GM23338 (cell line): ENCODE measurements at regions not wholly inside any gene's neighbourhood (a gene's known extent, or its start where the extent isn't known, plus 50 kb on each side); places are given as distances from the start of the nearest gene placed in this dataset.

Experiments
- ATAC-seq: fragments of 200-7000 bp; cut with Tn5 transposase; 3 replicates; pipeline ENCODE4 v1.9.1; 2020
- DNase-seq: peaks from one replicate; pipeline ENCODE4 v3.0.0-alpha.2; 2015; ENCODE audit warnings: low spot score
- H2AFZ ChIP-seq: fragments of 200-600 bp; sonication (generic); 2 replicates; pipeline ENCODE4 v1.8.0; 2016; ENCODE audit warnings: antibody characterized with exemption, mild to moderate bottlenecking, moderate library complexity
- H3F3A ChIP-seq: fragments of 200-600 bp; sonication (generic); replicated peaks from 2 replicates; pipeline ENCODE4 v1.8.0; 2017; ENCODE audit warnings: antibody characterized with exemption, mixed run types, low read depth
- H3K27ac ChIP-seq: fragments of 200-600 bp; sonication (generic); 2 replicates; pipeline ENCODE4 v1.6.1; 2016; ENCODE audit warnings: low read depth
- H3K27me3 ChIP-seq: fragments of 200-600 bp; sonication (generic); 2 replicates; pipeline ENCODE4 v1.8.0; 2016; ENCODE audit warnings: mild to moderate bottlenecking, mixed run types, moderate library complexity; ENCODE audit not compliant: insufficient read depth
- H3K36me3 ChIP-seq: fragments of 200-600 bp; sonication (generic); 2 replicates; pipeline ENCODE4 v1.8.0; 2016; ENCODE audit warnings: mild to moderate bottlenecking; ENCODE audit not compliant: insufficient read depth
- H3K4me1 ChIP-seq: fragments of 200-600 bp; sonication (generic); 2 replicates; pipeline ENCODE4 v1.8.0; 2016; ENCODE audit warnings: mild to moderate bottlenecking, moderate library complexity; ENCODE audit not compliant: insufficient read depth
- H3K4me2 ChIP-seq: fragments of 200-600 bp; sonication (generic); 2 replicates; pipeline ENCODE4 v1.7.1; 2017; ENCODE audit warnings: mixed run types
- H3K4me3 ChIP-seq: fragments of 200-600 bp; sonication (generic); 2 replicates; pipeline ENCODE4 v1.6.1; 2016; ENCODE audit warnings: mixed run types
- H3K79me2 ChIP-seq: fragments of 200-600 bp; sonication (generic); replicated peaks from 2 replicates; pipeline ENCODE4 v1.8.0; 2017; ENCODE audit warnings: mild to moderate bottlenecking; ENCODE audit not compliant: insufficient read depth
- H3K9me2 ChIP-seq: fragments of 200-600 bp; sonication (generic); 2 replicates; pipeline ENCODE4 v1.8.0; 2017; ENCODE audit not compliant: insufficient read depth
- H4K20me1 ChIP-seq: fragments of 200-600 bp; sonication (generic); replicated peaks from 2 replicates; pipeline ENCODE4 v1.8.0; 2017; ENCODE audit warnings: mild to moderate bottlenecking; ENCODE audit not compliant: insufficient read depth
- H3K27ac Mint-ChIP-seq: 2 replicates; pipeline ENCODE4 v1.8.0; 2020; ENCODE audit warnings: inconsistent platforms, mild to moderate bottlenecking, moderate library complexity, mixed read lengths
- H3K27me3 Mint-ChIP-seq: 3 replicates; pipeline ENCODE4 v1.8.0; 2022; ENCODE audit warnings: low read depth, mild to moderate bottlenecking, moderate library complexity, mixed read lengths, inconsistent platforms; ENCODE audit not compliant: insufficient read depth, poor library complexity
- H3K36me3 Mint-ChIP-seq: 3 replicates; pipeline ENCODE4 v1.8.0; 2021; ENCODE audit warnings: low read depth, mild to moderate bottlenecking, inconsistent platforms, moderate library complexity, mixed read lengths
- H3K4me1 Mint-ChIP-seq: 3 replicates; pipeline ENCODE4 v1.8.0; 2020; ENCODE audit warnings: mild to moderate bottlenecking, inconsistent platforms, mixed read lengths
- H3K4me3 Mint-ChIP-seq: 3 replicates; pipeline ENCODE4 v1.8.0; 2021; ENCODE audit warnings: moderate library complexity, mild to moderate bottlenecking, inconsistent platforms, mixed read lengths
- H3K9me3 Mint-ChIP-seq: 3 replicates; pipeline ENCODE4 v1.8.0; 2020; ENCODE audit warnings: moderate library complexity, mild to moderate bottlenecking, inconsistent platforms, mixed read lengths
- CREB1 ChIP-seq: fragments of 250-450 bp; sonication (Bioruptor Pico); IDR thresholded peaks from 2 replicates; pipeline ENCODE4 v1.5.0; 2020; ENCODE audit warnings: low read depth, mild to moderate bottlenecking, moderate library complexity
- EZH2 ChIP-seq: fragments of 200-600 bp; sonication (generic); IDR thresholded peaks from one replicate; pipeline ENCODE4 v1.8.0; 2017; ENCODE audit warnings: antibody characterized with exemption, mild to moderate bottlenecking, low read depth; ENCODE audit not compliant: unreplicated experiment
- EZH2phosphoT487 ChIP-seq: fragments of 200-600 bp; sonication (generic); IDR thresholded peaks from one replicate; pipeline ENCODE4 v1.8.1; 2018; ENCODE audit warnings: antibody characterized with exemption; ENCODE audit not compliant: unreplicated experiment
- JUNB ChIP-seq: IDR thresholded peaks from one replicate; pipeline ENCODE4 v1.6.1; 2016; ENCODE audit warnings: antibody characterized with exemption; ENCODE audit not compliant: unreplicated experiment
- NANOG ChIP-seq: IDR thresholded peaks from 2 replicates; pipeline ENCODE4 v1.6.1; 2016; ENCODE audit warnings: antibody characterized with exemption, borderline replicate concordance
- POLR2AphosphoS5 ChIP-seq: IDR thresholded peaks from 2 replicates; pipeline ENCODE4 v1.6.1; 2016; ENCODE audit warnings: antibody characterized with exemption, low read depth
- STAT1 ChIP-seq: IDR thresholded peaks from one replicate; pipeline ENCODE4 v1.6.1; 2016; ENCODE audit warnings: antibody characterized with exemption; ENCODE audit not compliant: unreplicated experiment
- ZNF114 ChIP-seq: fragments of 250-450 bp; sonication (Bioruptor Pico); IDR thresholded peaks from 2 replicates; pipeline ENCODE4 v1.5.0; 2020; ENCODE audit warnings: mild to moderate bottlenecking, moderate library complexity
- ZNF331 ChIP-seq: fragments of 250-450 bp; sonication (Bioruptor Pico); IDR thresholded peaks from 2 replicates; pipeline ENCODE4 v1.5.0; 2020; ENCODE audit warnings: low read depth, mild to moderate bottlenecking, moderate library complexity
- TF ChIP-seq, protein P1 (sequence below), 2 experiments: fragments of 200-600 bp in 1 of 2; sonication (generic) in 1 of 2; conservative IDR thresholded peaks; 2 replicates each; pipeline versions ENCODE4 v1.5.1 to v1.6.1; 2016 to 2017; ENCODE audit warnings: antibody characterized with exemption in 2 of 2, low read depth in 2 of 2, mild to moderate bottlenecking in 2 of 2, moderate library complexity in 1 of 2
- TF ChIP-seq, protein P2 (sequence below): IDR thresholded peaks from 2 replicates; pipeline ENCODE4 v1.6.1; 2016; ENCODE audit warnings: antibody characterized with exemption
- TF ChIP-seq, protein P3 (sequence below): IDR thresholded peaks from one replicate; pipeline ENCODE4 v1.6.1; 2018; ENCODE audit warnings: antibody characterized with exemption; ENCODE audit not compliant: unreplicated experiment
- TF ChIP-seq, protein P4 (sequence below): fragments of 250-450 bp; sonication (Bioruptor Pico); IDR thresholded peaks from 2 replicates; pipeline ENCODE4 v1.5.0; 2020; ENCODE audit warnings: mild to moderate bottlenecking, moderate library complexity

DNA sequence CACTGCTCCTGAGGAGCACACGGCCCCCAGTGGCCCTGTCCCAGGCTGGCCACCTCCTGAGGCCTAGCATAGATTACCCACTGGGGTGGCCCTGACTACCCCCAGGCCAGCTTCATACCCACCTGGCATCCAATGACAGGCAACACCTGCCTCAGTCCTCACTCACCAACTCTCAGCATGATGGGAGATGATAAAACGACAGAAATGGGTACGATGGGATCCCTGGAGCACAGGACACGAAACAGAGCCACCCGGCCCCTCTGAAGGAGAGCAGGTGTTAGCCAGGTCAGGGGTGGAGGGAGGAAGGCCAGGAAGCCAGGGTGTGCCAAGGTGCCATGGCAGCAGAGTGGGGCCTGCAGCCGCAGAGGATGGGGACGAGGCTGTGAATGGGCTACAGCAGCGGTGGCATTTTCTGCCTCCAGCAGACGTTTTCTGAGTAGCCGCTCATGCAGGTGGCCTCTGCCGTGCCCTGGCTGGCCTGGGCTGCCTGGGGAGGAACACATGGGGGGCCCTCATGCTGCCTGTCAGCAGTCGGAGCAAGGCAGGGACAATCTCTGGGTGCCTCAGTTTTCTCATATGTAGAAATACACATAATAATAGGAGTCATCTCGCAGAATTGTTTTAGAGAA is 50.2 kb upstream of the FGF3 start:
- Histone ChIP-seq H3F3A (0 out of 2 replicates have a peak, but pooled peaks cover 2% of the 10 kb centered on the region), H3K4me3 (no peak overlapping the region), H3K9me2 (no peaks in the 10 kb centered on the region), H4K20me1 (no peaks in the 10 kb centered on the region), H3K36me3 (no peaks in the 10 kb centered on the region), H3K4me2 (no peak overlapping the region), H3K27ac (no peak overlapping the region), H2AFZ (0 out of 2 replicates have a peak overlapping the region, but pooled peaks have one; percentile 91), H3K27me3 (no peaks in the 10 kb centered on the region), H3K4me1 (no peaks in the 10 kb centered on the region; the same call in 1 of the 2 replicates), H3K79me2 (no peaks in the 10 kb centered on the region)
- no peak for DNase-seq
- Mint-ChIP-seq H3K27ac (no peak overlapping the region), H3K36me3 (no peaks in the 10 kb centered on the region; the same call in 2 of the 3 replicates), H3K4me1 (peaks cover 23% of the 10 kb centered on the region), H3K4me3 (no peak overlapping the region), H3K27me3 (peaks cover 9% of the 10 kb centered on the region), H3K9me3 (peaks cover 11% of the 10 kb centered on the region)
- TF ChIP-seq, protein P1, sequence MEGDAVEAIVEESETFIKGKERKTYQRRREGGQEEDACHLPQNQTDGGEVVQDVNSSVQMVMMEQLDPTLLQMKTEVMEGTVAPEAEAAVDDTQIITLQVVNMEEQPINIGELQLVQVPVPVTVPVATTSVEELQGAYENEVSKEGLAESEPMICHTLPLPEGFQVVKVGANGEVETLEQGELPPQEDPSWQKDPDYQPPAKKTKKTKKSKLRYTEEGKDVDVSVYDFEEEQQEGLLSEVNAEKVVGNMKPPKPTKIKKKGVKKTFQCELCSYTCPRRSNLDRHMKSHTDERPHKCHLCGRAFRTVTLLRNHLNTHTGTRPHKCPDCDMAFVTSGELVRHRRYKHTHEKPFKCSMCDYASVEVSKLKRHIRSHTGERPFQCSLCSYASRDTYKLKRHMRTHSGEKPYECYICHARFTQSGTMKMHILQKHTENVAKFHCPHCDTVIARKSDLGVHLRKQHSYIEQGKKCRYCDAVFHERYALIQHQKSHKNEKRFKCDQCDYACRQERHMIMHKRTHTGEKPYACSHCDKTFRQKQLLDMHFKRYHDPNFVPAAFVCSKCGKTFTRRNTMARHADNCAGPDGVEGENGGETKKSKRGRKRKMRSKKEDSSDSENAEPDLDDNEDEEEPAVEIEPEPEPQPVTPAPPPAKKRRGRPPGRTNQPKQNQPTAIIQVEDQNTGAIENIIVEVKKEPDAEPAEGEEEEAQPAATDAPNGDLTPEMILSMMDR (conservative IDR thresholded peaks at IDR 0.05; ENCODE audit: low read depth in 2 of 2), result no peak
- TF ChIP-seq EZH2phosphoT487 (no peak), JUNB (no peak), ZNF331 (CRISPR knock-in tag) (no peak), STAT1 (no peak), ZNF114 (CRISPR knock-in tag) (no peak), POLR2AphosphoS5 (no peak), EZH2 (no peak), NANOG (no peak), CREB1 (CRISPR knock-in tag) (no peak)
- TF ChIP-seq, protein P2, sequence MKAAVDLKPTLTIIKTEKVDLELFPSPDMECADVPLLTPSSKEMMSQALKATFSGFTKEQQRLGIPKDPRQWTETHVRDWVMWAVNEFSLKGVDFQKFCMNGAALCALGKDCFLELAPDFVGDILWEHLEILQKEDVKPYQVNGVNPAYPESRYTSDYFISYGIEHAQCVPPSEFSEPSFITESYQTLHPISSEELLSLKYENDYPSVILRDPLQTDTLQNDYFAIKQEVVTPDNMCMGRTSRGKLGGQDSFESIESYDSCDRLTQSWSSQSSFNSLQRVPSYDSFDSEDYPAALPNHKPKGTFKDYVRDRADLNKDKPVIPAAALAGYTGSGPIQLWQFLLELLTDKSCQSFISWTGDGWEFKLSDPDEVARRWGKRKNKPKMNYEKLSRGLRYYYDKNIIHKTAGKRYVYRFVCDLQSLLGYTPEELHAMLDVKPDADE, result no peak
- TF ChIP-seq, protein P3, sequence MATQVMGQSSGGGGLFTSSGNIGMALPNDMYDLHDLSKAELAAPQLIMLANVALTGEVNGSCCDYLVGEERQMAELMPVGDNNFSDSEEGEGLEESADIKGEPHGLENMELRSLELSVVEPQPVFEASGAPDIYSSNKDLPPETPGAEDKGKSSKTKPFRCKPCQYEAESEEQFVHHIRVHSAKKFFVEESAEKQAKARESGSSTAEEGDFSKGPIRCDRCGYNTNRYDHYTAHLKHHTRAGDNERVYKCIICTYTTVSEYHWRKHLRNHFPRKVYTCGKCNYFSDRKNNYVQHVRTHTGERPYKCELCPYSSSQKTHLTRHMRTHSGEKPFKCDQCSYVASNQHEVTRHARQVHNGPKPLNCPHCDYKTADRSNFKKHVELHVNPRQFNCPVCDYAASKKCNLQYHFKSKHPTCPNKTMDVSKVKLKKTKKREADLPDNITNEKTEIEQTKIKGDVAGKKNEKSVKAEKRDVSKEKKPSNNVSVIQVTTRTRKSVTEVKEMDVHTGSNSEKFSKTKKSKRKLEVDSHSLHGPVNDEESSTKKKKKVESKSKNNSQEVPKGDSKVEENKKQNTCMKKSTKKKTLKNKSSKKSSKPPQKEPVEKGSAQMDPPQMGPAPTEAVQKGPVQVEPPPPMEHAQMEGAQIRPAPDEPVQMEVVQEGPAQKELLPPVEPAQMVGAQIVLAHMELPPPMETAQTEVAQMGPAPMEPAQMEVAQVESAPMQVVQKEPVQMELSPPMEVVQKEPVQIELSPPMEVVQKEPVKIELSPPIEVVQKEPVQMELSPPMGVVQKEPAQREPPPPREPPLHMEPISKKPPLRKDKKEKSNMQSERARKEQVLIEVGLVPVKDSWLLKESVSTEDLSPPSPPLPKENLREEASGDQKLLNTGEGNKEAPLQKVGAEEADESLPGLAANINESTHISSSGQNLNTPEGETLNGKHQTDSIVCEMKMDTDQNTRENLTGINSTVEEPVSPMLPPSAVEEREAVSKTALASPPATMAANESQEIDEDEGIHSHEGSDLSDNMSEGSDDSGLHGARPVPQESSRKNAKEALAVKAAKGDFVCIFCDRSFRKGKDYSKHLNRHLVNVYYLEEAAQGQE, result no peak
- TF ChIP-seq, protein P4, sequence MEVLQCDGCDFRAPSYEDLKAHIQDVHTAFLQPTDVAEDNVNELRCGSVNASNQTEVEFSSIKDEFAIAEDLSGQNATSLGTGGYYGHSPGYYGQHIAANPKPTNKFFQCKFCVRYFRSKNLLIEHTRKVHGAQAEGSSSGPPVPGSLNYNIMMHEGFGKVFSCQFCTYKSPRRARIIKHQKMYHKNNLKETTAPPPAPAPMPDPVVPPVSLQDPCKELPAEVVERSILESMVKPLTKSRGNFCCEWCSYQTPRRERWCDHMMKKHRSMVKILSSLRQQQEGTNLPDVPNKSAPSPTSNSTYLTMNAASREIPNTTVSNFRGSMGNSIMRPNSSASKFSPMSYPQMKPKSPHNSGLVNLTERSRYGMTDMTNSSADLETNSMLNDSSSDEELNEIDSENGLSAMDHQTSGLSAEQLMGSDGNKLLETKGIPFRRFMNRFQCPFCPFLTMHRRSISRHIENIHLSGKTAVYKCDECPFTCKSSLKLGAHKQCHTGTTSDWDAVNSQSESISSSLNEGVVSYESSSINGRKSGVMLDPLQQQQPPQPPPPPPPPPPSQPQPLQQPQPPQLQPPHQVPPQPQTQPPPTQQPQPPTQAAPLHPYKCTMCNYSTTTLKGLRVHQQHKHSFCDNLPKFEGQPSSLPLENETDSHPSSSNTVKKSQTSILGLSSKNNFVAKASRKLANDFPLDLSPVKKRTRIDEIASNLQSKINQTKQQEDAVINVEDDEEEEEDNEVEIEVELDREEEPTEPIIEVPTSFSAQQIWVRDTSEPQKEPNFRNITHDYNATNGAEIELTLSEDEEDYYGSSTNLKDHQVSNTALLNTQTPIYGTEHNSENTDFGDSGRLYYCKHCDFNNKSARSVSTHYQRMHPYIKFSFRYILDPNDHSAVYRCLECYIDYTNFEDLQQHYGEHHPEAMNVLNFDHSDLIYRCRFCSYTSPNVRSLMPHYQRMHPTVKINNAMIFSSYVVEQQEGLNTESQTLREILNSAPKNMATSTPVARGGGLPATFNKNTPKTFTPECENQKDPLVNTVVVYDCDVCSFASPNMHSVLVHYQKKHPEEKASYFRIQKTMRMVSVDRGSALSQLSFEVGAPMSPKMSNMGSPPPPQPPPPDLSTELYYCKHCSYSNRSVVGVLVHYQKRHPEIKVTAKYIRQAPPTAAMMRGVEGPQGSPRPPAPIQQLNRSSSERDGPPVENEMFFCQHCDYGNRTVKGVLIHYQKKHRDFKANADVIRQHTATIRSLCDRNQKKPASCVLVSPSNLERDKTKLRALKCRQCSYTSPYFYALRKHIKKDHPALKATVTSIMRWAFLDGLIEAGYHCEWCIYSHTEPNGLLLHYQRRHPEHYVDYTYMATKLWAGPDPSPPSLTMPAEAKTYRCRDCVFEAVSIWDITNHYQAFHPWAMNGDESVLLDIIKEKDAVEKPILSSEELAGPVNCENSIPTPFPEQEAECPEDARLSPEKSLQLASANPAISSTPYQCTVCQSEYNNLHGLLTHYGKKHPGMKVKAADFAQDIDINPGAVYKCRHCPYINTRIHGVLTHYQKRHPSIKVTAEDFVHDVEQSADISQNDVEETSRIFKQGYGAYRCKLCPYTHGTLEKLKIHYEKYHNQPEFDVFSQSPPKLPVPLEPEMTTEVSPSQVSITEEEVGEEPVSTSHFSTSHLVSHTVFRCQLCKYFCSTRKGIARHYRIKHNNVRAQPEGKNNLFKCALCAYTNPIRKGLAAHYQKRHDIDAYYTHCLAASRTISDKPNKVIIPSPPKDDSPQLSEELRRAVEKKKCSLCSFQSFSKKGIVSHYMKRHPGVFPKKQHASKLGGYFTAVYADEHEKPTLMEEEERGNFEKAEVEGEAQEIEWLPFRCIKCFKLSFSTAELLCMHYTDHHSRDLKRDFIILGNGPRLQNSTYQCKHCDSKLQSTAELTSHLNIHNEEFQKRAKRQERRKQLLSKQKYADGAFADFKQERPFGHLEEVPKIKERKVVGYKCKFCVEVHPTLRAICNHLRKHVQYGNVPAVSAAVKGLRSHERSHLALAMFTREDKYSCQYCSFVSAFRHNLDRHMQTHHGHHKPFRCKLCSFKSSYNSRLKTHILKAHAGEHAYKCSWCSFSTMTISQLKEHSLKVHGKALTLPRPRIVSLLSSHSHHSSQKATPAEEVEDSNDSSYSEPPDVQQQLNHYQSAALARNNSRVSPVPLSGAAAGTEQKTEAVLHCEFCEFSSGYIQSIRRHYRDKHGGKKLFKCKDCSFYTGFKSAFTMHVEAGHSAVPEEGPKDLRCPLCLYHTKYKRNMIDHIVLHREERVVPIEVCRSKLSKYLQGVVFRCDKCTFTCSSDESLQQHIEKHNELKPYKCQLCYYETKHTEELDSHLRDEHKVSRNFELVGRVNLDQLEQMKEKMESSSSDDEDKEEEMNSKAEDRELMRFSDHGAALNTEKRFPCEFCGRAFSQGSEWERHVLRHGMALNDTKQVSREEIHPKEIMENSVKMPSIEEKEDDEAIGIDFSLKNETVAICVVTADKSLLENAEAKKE (CRISPR knock-in tag), result no peak
- ATAC-seq, result no peak
